HG03135 (cell line): ENCODE measurements at regions not wholly inside any gene's neighbourhood (a gene's known extent, or its start where the extent isn't known, plus 50 kb on each side); places are given as distances from the start of the nearest gene placed in this dataset.
"Not testable (repeated sequence)": the region's sequence is repeated elsewhere in the genome, so short reads cannot be mapped to it uniquely, and the experiment has no call there.

Source experiments
- ATAC-seq: cut with Tn5 transposase; IDR thresholded peaks from one replicate; pipeline ENCODE4 v1.9.1; 2021; ENCODE audit warnings: mild to moderate bottlenecking, moderate library complexity; ENCODE audit not compliant: unreplicated experiment

DNA sequence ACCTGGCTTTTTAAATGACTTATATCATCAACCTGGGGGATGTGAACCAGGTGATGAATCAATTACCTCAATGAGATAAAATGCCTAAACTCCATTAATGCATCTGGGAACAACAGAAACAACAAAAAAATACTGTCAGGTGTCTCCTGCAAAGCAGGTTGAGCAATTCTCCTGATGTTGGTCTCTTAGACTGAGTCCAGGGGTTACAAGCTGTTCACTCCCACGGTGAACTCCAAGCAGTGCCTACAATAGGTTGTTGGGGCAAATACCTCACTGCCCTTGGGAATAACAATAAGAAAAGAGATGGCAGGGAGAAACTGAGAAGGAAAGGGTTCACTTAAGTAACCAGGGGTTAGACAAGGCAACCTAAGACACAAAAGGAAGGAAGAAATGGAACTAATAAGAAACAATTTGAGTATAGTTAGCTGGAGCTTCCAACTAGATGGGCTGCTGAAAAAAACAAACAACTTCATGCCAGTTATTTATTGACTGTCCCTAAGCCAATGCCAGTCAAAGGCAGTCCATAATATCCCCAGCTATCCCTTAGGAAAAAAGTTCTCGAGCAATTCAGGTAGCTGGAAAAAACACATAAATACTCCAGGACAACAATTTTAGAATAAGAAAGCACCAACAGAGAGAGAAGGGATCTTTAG, 97.6 kb upstream of the MAGI3 start:
- ATAC-seq = no peak

DNA sequence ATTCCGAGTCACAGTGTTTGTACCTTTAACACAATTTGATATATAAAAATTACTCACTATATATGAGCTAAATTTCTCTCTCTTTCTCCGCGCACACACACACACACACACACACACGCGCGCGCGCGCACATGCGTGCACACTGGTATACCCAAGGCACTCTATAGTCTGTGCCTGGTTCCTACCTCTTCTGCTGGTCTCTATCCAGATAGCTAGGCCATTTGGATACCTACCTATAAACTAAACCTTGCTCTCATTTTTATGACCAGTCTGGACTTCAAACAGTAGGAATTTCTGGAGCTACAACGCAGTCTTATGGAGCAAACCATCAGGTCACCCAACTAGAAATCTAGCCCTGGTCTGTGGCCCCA, 97.1 kb upstream of the MAGI3 start:
- ATAC-seq = no peak

DNA sequence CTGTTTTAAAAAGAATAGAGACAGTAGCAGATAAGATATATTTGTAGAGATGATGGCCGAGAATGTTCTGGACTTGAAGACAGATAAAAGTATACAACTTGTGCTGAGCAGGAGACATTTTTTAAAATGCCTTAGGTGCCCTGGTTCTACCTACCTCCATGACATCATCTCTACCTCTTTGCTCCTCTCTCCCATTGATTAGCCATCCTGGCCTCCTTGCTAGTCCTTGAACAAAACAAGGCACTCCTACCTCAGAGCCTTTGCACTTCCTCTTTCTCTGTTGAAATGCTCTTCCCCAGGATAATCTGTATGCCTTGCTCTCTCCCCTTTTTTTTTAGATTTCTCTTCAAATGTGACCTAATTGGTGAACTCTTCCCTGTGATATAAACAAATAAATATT, 92.6 kb upstream of the MAGI3 start:
- ATAC-seq = no peak

DNA sequence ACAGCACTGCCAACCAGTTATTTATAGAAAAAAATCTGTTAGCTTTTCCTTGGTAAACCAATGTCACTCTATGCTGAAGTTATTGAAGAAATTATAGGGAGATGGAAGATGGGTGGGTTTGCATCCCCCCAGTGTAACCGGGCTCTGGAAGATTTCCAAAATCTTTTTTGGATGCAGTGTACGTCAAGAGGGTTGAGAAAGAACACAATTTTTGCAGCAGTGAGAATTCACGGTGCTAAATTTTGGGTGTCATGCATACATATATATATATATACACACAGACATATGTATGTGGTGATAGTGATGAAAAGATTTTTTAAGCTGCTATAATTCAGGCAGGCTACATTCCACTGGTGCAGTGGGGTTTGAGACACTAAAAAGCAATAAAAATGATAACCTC, 91.4 kb upstream of the MAGI3 start:
- no peak for ATAC-seq

DNA sequence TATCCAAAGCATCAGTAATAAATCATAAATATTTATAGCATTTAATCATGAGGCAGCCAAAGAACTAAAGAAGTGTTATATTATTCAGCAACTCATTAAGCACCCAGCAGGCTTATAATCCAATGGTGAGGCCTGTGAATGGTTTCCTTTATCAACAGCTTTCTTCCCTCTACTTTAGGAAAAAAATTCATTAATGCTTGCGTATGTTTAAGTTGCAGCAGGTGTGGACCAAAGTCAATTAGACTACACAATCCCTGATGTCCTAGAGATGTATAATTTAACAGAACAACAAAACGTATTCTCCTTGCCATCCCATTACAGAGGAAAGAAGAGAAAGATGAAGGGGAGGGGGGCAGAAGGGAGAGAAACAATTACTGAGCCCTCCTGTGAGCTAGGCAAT, 87.7 kb upstream of the MAGI3 start:
- ATAC-seq = no peak

DNA sequence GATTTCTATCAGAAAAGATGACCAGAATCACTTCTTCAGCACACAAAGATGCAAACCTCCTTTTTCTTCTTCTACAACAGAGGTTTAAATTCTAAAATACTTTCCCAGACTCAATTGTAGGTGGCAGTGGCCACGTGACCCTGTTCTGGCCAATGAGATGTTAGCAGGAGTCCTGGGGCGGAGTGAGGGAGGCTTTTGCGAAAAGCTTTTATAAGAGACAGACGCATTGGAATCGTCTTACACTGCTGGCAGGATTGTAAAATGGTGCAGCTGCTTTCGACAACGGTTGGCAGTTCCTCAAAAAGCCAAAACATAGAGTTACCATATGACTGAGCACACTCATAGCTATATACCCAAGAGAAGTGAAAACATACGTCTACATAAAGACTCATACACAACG, 87.0 kb upstream of the MAGI3 start:
- no peak for ATAC-seq

DNA sequence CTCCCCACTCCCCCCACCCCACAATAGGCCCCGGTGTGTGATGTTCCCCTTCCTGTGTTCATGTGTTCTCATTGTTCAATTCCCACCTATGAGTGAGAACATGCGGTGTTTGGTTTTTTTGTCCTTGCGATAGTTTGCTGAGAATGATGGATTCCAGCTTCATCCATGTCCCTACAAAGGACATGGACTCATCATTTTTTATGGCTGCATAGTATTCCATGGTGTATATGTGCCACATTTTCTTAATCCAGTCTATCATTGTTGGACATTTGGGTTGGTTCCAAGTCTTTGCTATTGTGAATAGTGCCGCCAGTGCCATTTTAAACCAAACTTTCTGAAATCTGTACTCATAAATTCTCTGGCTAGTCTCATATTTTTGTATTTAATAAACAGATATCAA, 85.3 kb upstream of the MAGI3 start:
- not testable (repeated sequence) for ATAC-seq

DNA sequence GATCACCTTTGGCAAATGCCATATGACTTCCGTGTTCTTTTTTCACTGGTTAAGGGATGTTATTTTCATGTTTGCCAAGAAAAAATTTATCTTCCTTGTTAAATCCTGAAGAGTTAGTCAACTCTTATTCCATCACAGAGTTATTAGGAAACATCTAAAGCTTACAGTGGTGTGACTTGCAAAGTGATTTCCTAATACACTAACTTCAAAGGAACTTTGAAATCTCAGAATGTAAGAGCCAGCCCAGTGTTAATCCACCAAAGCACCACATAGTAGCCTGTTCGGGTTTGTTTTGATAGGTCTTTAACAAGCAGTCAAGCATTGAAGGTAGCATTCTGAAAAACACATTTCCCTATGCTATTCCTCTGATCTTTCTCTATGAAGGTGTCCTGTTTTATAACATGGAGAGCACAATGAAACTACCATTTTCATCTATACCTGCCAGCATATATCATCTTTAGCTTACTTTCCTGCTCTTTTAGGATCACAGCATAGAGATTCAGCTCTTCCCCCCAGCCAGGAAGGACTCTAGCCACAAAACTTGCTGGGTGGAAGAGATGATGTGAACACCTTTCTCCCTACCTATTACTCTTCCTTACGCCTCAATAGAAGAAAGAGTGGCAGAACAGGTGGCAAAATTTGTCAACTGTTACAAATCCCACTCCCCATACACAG, 82.4 kb upstream of the MAGI3 start:
- ATAC-seq = no peak

DNA sequence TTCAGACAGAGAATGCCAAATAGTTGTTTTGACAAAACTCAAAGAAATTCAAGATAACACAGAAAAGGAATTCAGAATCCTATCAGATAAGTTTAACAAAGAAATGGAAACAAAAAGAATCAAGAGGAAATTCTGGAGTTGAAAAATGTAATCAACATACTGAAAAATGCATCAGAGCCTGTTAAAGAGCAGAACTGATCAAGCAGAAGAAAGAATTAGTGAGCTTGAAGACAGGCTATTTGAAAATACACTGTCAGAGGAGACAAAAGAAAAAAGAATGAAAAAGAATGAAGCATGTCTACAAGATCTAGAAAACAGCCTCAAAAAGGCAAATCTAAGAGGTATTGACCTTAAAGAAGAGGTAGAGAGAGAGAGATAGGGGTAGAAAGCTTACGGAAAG, 77.7 kb upstream of the MAGI3 start:
- ATAC-seq = not testable (repeated sequence)

DNA sequence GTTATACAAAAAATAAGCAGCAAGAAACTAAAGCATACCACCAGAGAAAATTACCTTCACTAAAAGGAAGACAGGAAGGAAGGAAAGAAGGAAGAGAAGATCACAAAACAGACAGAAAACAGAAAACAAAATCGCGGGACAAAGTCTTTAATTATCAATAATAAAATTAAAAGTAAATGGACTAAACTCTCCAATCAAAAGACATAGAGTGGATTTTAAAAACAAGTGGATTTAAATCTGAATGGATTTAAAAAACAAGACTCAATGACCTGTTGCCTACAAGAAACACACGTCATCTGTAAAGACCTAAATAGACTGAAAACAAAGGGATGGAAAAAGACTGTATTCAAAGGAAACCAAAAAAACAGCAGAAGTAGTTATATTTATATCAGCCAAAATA, 75.7 kb upstream of the MAGI3 start:
- no peak for ATAC-seq

DNA sequence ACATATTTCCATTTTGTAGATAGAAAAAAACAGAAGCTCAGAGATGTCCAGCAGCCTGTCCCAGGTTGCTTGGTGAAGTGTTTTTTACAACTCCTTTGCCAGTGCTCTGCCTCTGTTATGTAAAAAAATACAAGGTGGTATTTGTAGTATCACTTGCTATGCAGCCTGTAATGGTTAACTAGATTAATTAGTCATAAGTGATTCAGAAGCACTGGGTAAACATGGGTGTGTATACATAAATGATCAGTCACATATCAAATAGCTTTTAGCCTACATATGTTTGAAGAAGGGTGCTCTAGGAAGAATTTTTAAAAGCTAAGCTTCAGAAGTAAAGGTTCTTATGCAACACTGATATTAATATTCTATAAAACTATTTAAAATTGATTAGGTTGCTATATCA, 70.0 kb upstream of the MAGI3 start:
- ATAC-seq = no peak

DNA sequence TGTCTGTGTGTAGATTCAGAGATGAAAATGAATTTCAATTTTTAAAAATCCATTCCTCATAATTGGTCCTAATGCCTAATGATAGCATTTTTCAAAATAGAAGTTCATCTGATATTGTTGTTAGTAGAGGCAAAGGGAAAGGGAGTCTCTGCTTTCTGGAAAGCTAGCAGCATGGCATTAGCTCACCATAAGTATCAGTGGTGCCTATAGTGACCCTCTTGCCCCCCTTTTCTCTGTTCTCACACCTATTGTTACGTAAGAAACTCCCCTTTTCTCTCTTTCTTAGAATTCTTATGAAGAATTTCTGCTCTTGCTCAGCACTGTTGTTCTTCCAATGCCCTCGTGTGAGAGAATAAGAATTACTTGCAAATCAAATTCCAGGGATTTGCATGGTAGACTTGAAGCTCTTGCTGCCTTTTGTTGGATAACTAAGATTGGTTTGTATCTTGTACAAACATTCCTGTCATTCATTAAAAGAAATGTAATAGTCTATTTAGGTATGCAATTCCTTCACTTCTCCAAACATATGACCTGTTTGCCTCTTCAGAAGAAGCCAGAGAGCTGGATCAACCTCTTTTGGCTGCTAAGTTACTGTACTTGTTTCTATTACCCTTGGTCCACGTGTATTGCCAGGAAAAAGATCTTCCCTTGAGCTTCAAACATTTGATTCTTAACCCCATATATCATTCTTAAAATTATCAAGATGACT, 69.2 kb upstream of the MAGI3 start:
- ATAC-seq = no peak

DNA sequence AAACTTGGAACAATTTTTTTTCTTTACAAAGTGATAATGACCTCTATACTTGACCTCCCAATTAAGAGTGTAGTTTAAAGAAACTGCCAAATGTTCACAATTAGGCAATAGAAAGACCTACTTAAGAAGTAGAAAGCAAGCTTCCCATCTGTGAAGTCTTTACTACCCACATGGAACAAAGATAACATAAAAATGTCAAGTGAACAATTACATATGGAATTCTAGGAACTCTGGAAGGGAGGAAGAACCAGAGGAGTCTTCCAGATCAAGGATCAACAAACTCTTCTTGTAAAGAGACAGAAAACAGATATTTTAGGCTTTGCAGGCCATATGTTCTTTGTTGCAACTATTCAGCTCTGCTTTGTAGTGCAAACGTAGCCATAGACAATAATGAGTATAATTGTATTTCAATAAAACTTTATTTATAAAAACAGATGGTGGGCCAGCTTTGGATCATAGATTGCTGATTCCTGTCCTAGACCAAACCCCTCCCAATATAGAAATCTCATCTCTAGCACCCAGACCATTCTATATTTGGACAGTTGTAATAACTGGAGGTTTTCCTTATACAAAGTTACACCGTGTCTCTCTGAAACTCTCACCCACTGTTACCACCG, 68.4 kb upstream of the MAGI3 start:
- no peak for ATAC-seq

DNA sequence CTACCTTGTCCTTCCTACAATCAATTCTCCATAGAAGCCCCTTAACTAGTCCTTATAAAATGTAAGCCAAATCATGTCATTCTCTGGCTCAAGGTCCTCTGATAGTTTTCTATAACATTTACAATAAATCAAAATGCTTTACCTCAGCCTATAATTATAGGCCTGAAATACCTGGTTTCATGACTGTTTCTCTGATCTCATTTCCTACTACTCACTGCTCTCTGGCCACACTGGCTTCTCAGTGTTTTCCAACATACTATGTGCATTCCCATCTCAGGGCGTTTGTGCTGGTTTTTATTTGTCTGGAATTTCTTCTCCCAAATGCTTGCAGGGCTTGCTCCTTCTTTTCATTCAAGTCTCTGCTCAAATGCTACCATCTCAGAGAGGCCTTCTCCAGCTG, 67.9 kb upstream of the MAGI3 start:
- no peak for ATAC-seq

DNA sequence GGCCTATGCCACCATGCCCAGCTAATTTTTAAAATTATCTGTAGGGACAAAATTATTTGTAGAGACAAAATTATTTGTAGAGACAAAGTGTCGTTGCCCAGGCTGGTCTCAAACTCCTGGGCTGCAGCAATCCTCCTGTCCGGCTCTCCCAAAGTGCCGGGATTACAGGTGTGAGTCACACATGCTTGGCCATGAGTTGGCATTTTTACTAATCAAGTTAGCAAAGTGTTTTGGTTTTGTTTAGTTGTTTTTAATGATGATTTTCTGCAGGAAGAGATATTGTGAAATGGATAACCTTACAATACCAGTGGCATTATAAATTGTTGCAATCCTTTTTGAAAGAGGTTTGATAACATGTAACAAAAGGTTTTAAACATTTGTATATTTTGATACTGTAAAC, 65.3 kb upstream of the MAGI3 start:
- ATAC-seq = no peak

DNA sequence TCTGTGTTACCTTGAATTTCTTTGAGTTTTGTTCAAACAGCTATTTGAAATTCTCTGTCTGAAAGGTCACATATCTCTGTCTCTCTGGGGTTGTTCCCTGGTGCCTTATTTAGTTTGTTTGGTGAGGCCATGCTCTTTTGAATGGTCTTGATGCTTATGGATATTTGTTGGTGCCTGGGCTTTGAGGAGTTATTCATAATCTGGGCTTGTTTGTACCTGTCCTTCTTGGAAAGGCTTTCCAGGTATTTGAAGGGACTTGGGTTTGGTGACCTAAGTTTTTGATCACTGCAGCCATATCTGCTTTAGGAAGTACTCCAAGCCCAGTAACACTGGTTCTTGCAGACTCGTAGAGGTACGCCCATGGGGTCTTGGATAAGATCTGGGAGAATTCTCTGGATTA, 63.3 kb upstream of the MAGI3 start:
- ATAC-seq = no peak

DNA sequence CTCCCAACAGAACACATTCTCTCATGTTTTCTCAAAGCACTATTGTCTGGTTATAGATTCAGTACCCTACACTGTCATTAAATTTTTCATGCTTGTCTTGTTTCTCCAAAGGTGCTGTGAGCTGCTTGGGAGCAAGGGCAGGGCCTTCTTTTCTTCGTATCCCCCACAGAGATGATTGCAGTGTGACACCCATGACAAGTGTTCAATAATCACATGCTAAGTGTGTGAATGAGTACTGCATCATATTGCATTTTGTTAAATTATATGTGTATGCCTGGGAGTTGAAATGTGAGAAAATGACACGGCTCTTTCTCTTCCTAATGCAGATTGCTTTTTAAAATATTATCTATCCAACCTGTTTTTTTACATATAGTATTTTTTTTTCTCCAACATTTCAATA, 57.3 kb upstream of the MAGI3 start:
- ATAC-seq = no peak

DNA sequence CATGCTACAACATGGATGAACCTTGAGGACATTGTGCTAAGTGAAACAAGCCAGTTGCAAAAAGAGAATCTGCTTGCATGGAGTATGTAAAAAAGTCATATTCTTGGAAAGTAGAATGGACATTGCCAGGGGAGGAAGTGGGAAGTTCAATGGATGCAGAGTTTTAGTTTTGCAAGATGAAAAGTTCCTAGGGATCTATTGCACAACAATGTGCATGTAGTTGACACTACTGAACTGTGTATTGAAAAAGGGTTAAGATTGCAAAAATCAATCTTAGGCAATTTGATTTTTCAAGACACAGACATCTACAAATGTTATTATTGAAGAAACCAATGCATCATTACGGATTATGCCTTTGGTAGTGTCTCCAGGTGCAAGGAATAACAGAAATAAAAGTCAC, 50.3 kb upstream of the MAGI3 start:
- ATAC-seq = no peak
